HEK293 (cell line): ENCODE measurements at regions not wholly inside any gene's neighbourhood (a gene's known extent, or its start where the extent isn't known, plus 50 kb on each side); places are given as distances from the start of the nearest gene placed in this dataset.

ENCODE experiments used
- CTCF ChIA-PET: fragments of 350-600 bp; formaldehyde crosslinking; extraction: SDS; loops from one replicate; lab custom pipeline; 2021; ENCODE audit warnings: antibody characterized with exemption; lab: Yijun Ruan, JAX
- POLR2A ChIA-PET: fragments of 300-600 bp; formaldehyde crosslinking; extraction: SDS; loops from one replicate; lab custom pipeline; 2020; ENCODE audit warnings: antibody characterized with exemption, inconsistent platforms; lab: Yijun Ruan, JAX
- H3K27ac ChIP-seq: fragments of 200-500 bp; sonication (Bioruptor generic); 2 replicates; pipeline ENCODE4 v1.5.1; 2014; ENCODE audit warnings: low read depth, low read length, control low read depth, inconsistent platforms; ENCODE audit errors: extremely low read depth
- H3K36me3 ChIP-seq, 2 experiments: fragments of 200-500 bp in 1 of 2; sonication (Bioruptor generic) in 1 of 2; 1 replicate in 1 of 2; 2 replicates in 1 of 2; pipeline ENCODE4 v1.5.1; 2014 to 2017; ENCODE audit warnings: inconsistent platforms in 2 of 2, low read length in 2 of 2; ENCODE audit not compliant: control insufficient read depth in 2 of 2, insufficient read depth in 1 of 2
- H3K4me1 ChIP-seq: fragments of 200-500 bp; sonication (Bioruptor generic); 2 replicates; pipeline ENCODE4 v1.5.1; 2014; ENCODE audit warnings: mild to moderate bottlenecking, low read length, inconsistent platforms; ENCODE audit not compliant: control insufficient read depth, insufficient read depth
- H3K4me3 ChIP-seq: 2 replicates; pipeline ENCODE4 v1.5.1; 2011; ENCODE audit warnings: low read depth, mild to moderate bottlenecking, control low read depth, low read length, moderate library complexity
- H3K9me3 ChIP-seq: fragments of 200-500 bp; sonication (Bioruptor generic); 2 replicates; pipeline ENCODE4 v1.5.1; 2014; ENCODE audit warnings: low read depth, low read length, inconsistent platforms; ENCODE audit not compliant: control insufficient read depth, insufficient read depth
- CTCF ChIP-seq: fragments of 450-650 bp; formaldehyde crosslinking; IDR thresholded peaks from 2 replicates; pipeline ENCODE4 v1.5.1; 2016; ENCODE audit warnings: missing biosample characterization, missing genetic modification characterization
- GLI4 ChIP-seq: fragments of 450-650 bp; formaldehyde crosslinking; IDR thresholded peaks from 2 replicates; pipeline ENCODE4 v1.5.1; 2016; ENCODE audit warnings: missing biosample characterization, missing genetic modification characterization
- GLIS1 ChIP-seq: fragments of 450-650 bp; formaldehyde crosslinking; IDR thresholded peaks from 2 replicates; pipeline ENCODE4 v1.5.1; 2016; ENCODE audit warnings: missing biosample characterization, missing genetic modification characterization
- KLF16 ChIP-seq: fragments of 450-650 bp; formaldehyde crosslinking; IDR thresholded peaks from 2 replicates; pipeline ENCODE4 v1.5.1; 2017; ENCODE audit warnings: missing biosample characterization, missing genetic modification characterization
- MZF1 ChIP-seq: fragments of 450-650 bp; formaldehyde crosslinking; IDR thresholded peaks from 2 replicates; pipeline ENCODE4 v1.5.1; 2017; ENCODE audit warnings: missing biosample characterization, missing genetic modification characterization, borderline replicate concordance
- PRDM1 ChIP-seq: fragments of 450-650 bp; formaldehyde crosslinking; IDR thresholded peaks from 2 replicates; pipeline ENCODE4; 2016; ENCODE audit warnings: missing biosample characterization, missing genetic modification characterization
- SCRT1 ChIP-seq: fragments of 450-650 bp; formaldehyde crosslinking; IDR thresholded peaks from 2 replicates; pipeline ENCODE4 v1.5.1; 2016; ENCODE audit warnings: missing biosample characterization, missing genetic modification characterization, borderline replicate concordance
- SCRT2 ChIP-seq: fragments of 450-650 bp; formaldehyde crosslinking; IDR thresholded peaks from 2 replicates; pipeline ENCODE4 v1.5.1; 2016; ENCODE audit warnings: missing biosample characterization, missing genetic modification characterization
- ZNF157 ChIP-seq: fragments of 450-650 bp; formaldehyde crosslinking; IDR thresholded peaks from 2 replicates; pipeline ENCODE4 v1.5.1; 2016; ENCODE audit warnings: missing biosample characterization, missing genetic modification characterization
- ZNF174 ChIP-seq: fragments of 450-650 bp; formaldehyde crosslinking; IDR thresholded peaks from 2 replicates; pipeline ENCODE4 v1.5.0; 2017; ENCODE audit warnings: missing biosample characterization, mild to moderate bottlenecking, missing genetic modification characterization
- ZNF274 ChIP-seq, 2 experiments: fragments of 200-500 bp in 1 of 2; fragments of 450-650 bp in 1 of 2; sonication (Bioruptor generic) in 1 of 2; formaldehyde crosslinking in 1 of 2; IDR thresholded peaks; 2 replicates each; pipeline versions ENCODE4 v1.5.1 to v1.6.1; 2014 to 2016; ENCODE audit warnings: borderline replicate concordance in 1 of 2, inconsistent platforms in 1 of 2, low read length in 1 of 2, missing biosample characterization in 1 of 2, missing genetic modification characterization in 1 of 2
- ZNF394 ChIP-seq: fragments of 450-650 bp; formaldehyde crosslinking; IDR thresholded peaks from 2 replicates; pipeline ENCODE4 v1.5.1; 2016; ENCODE audit warnings: missing biosample characterization, missing genetic modification characterization, mild to moderate bottlenecking, moderate library complexity, borderline replicate concordance
- ZNF416 ChIP-seq: fragments of 450-650 bp; formaldehyde crosslinking; IDR thresholded peaks from 2 replicates; pipeline ENCODE4 v1.5.1; 2016; ENCODE audit warnings: missing biosample characterization, missing genetic modification characterization
- ZNF530 ChIP-seq: fragments of 450-650 bp; formaldehyde crosslinking; IDR thresholded peaks from 2 replicates; pipeline ENCODE4 v1.5.1; 2016; ENCODE audit warnings: low read depth, missing biosample characterization, missing genetic modification characterization
- ZNF571 ChIP-seq: fragments of 450-650 bp; formaldehyde crosslinking; IDR thresholded peaks from 2 replicates; pipeline ENCODE4 v1.5.0; 2017; ENCODE audit warnings: missing biosample characterization, missing genetic modification characterization
- ZNF654 ChIP-seq: fragments of 450-650 bp; formaldehyde crosslinking; IDR thresholded peaks from 2 replicates; pipeline ENCODE4 v1.5.1; 2016; ENCODE audit warnings: low read depth, missing biosample characterization, missing genetic modification characterization
- ZNF792 ChIP-seq: fragments of 450-650 bp; formaldehyde crosslinking; IDR thresholded peaks from 2 replicates; pipeline ENCODE4 v1.5.1; 2016; ENCODE audit warnings: missing biosample characterization, missing genetic modification characterization
- ZSCAN30 ChIP-seq: fragments of 450-650 bp; IDR thresholded peaks from 2 replicates; pipeline ENCODE4 v1.5.1; 2018; ENCODE audit warnings: missing biosample characterization, mild to moderate bottlenecking, missing genetic modification characterization, moderate library complexity
- ZSCAN5A ChIP-seq: fragments of 450-650 bp; formaldehyde crosslinking; IDR thresholded peaks from 2 replicates; pipeline ENCODE4 v1.5.1; 2016; ENCODE audit warnings: missing biosample characterization, missing genetic modification characterization
- TF ChIP-seq, protein P1 (sequence below): fragments of 450-650 bp; formaldehyde crosslinking; IDR thresholded peaks from 2 replicates; pipeline ENCODE4 v1.5.1; 2016; ENCODE audit warnings: missing biosample characterization, missing genetic modification characterization
- TF ChIP-seq, protein P2 (sequence below): fragments of 450-650 bp; formaldehyde crosslinking; IDR thresholded peaks from 2 replicates; pipeline ENCODE4 v1.5.1; 2016; ENCODE audit warnings: missing biosample characterization, missing genetic modification characterization
- TF ChIP-seq, protein P3 (sequence below): fragments of 450-650 bp; formaldehyde crosslinking; IDR thresholded peaks from 2 replicates; pipeline ENCODE4; 2016; ENCODE audit warnings: missing biosample characterization, missing genetic modification characterization

GRCh38 chr5:166862581-166862980, 1428.9 kb upstream of the WWC1 start:
- TF ChIP-seq ZSCAN5A (tag by site-specific recombination) (no peak), ZNF394 (tag by site-specific recombination) (no peak)
- TF ChIP-seq, protein P1, sequence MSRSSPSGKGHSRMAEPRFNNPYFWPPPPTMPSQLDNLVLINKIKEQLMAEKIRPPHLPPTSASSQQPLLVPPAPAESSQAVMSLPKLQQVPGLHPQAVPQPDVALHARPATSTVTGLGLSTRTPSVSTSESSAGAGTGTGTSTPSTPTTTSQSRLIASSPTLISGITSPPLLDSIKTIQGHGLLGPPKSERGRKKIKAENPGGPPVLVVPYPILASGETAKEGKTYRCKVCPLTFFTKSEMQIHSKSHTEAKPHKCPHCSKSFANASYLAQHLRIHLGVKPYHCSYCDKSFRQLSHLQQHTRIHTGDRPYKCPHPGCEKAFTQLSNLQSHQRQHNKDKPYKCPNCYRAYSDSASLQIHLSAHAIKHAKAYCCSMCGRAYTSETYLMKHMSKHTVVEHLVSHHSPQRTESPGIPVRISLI (tag by site-specific recombination): no peak
- Histone ChIP-seq H3K4me3 (no peak overlapping the region), H3K36me3 (no peaks in the 10 kb centered on the region), H3K27ac (no peak overlapping the region), H3K9me3 (no peaks in the 10 kb centered on the region), H3K4me1 (no peaks in the 10 kb centered on the region)
- CTCF ChIA-PET: interaction anchor here (0.6 kb wide), 1 partner anchor 187 kb away, joined by 3 read pairs; no protein-coding TSS in a partner anchor
- POLR2A ChIA-PET: no interaction called here

DNA sequence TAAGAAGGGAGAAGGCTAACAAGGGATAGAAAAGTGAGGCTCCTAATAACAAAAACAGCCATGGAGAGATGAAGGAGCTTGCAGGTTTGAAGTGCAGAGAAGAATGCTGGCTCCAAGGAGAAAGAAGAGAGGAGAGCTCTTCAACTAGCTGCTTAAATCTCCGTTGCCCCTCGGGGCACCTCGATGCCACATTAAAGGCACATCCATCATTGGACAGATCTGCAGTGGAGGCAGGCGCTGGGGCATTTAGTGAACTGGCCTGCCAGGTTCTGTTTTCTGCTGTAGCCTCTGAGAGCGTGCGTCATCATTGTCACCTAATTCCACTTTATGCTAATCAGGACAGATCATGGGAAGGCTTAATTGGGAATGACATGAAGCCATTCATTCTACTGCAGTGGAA, 1426.2 kb upstream of the WWC1 start:
- H3K4me1 ChIP-seq: no peaks in the 10 kb centered on the region
- ChIA-PET CTCF (no interaction called here), POLR2A (no interaction called here)
- H3K36me3 ChIP-seq: no peaks in the 10 kb centered on the region
- no peaks in the 10 kb centered on the region for H3K9me3 ChIP-seq
- TF ChIP-seq ZNF416 (tag by site-specific recombination): no peak
- no peak for TF ChIP-seq ZNF792 (tag by site-specific recombination)
- no peak for TF ChIP-seq ZNF157 (tag by site-specific recombination)
- no peak for TF ChIP-seq GLIS1 (tag by site-specific recombination)
- TF ChIP-seq ZSCAN30: no peak
- TF ChIP-seq SCRT2 (tag by site-specific recombination): no peak
- no peak for TF ChIP-seq ZNF174 (tag by site-specific recombination)
- TF ChIP-seq, protein P2, sequence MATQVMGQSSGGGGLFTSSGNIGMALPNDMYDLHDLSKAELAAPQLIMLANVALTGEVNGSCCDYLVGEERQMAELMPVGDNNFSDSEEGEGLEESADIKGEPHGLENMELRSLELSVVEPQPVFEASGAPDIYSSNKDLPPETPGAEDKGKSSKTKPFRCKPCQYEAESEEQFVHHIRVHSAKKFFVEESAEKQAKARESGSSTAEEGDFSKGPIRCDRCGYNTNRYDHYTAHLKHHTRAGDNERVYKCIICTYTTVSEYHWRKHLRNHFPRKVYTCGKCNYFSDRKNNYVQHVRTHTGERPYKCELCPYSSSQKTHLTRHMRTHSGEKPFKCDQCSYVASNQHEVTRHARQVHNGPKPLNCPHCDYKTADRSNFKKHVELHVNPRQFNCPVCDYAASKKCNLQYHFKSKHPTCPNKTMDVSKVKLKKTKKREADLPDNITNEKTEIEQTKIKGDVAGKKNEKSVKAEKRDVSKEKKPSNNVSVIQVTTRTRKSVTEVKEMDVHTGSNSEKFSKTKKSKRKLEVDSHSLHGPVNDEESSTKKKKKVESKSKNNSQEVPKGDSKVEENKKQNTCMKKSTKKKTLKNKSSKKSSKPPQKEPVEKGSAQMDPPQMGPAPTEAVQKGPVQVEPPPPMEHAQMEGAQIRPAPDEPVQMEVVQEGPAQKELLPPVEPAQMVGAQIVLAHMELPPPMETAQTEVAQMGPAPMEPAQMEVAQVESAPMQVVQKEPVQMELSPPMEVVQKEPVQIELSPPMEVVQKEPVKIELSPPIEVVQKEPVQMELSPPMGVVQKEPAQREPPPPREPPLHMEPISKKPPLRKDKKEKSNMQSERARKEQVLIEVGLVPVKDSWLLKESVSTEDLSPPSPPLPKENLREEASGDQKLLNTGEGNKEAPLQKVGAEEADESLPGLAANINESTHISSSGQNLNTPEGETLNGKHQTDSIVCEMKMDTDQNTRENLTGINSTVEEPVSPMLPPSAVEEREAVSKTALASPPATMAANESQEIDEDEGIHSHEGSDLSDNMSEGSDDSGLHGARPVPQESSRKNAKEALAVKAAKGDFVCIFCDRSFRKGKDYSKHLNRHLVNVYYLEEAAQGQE (tag by site-specific recombination): no peak
- TF ChIP-seq SCRT1 (tag by site-specific recombination): no peak
- no peak for TF ChIP-seq GLI4 (tag by site-specific recombination)
- TF ChIP-seq ZNF530 (tag by site-specific recombination): no peak
- no peak for TF ChIP-seq ZNF571 (tag by site-specific recombination)
- no peak for TF ChIP-seq MZF1 (tag by site-specific recombination)
- TF ChIP-seq ZNF274 (IDR thresholded peaks at IDR 0.05; ENCODE audit: low read length): no peak
- TF ChIP-seq ZNF274 (tag by site-specific recombination; IDR thresholded peaks at IDR 0.05; ENCODE audit: borderline replicate concordance): no peak
- TF ChIP-seq ZNF654: no peak
- no peak for TF ChIP-seq KLF16 (tag by site-specific recombination)
- TF ChIP-seq PRDM1 (tag by site-specific recombination): no peak
- TF ChIP-seq, protein P3, sequence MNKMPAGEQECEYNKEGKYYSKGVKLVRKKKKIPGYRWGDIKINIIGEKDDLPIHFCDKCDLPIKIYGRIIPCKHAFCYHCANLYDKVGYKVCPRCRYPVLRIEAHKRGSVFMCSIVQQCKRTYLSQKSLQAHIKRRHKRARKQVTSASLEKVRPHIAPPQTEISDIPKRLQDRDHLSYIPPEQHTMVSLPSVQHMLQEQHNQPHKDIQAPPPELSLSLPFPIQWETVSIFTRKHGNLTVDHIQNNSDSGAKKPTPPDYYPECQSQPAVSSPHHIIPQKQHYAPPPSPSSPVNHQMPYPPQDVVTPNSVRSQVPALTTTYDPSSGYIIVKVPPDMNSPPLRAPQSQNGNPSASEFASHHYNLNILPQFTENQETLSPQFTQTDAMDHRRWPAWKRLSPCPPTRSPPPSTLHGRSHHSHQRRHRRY (tag by site-specific recombination): no peak
- TF ChIP-seq CTCF (tag by site-specific recombination): no peak
- no peak overlapping the region for H3K4me3 ChIP-seq
- no peak overlapping the region for H3K27ac ChIP-seq
